Esophagus muscularis mucosa (tissue), 3 donors: ENCODE measurements at regions not wholly inside any gene's neighbourhood (a gene's known extent, or its start where the extent isn't known, plus 50 kb on each side); places are given as distances from the start of the nearest gene placed in this dataset.

Experiments used
- POLR2AphosphoS5 ChIP-seq, 2 donors: sonication (generic); formaldehyde crosslinking; IDR thresholded peaks; one replicate each; pipeline ENCODE4 v1.6.1; 2017; ENCODE audit warnings: antibody characterized with exemption in 2 of 2
- TF ChIP-seq, protein P1 (sequence below), 3 experiments: fragments of 200-600 bp in 2 of 3; fragments of 450-650 bp in 1 of 3; sonication (generic) in 2 of 3; IDR thresholded peaks; one replicate each; pipeline ENCODE4 v1.5.1; 2017 to 2019; ENCODE audit warnings: antibody characterized with exemption in 3 of 3, mild to moderate bottlenecking in 2 of 3, moderate library complexity in 1 of 3

DNA sequence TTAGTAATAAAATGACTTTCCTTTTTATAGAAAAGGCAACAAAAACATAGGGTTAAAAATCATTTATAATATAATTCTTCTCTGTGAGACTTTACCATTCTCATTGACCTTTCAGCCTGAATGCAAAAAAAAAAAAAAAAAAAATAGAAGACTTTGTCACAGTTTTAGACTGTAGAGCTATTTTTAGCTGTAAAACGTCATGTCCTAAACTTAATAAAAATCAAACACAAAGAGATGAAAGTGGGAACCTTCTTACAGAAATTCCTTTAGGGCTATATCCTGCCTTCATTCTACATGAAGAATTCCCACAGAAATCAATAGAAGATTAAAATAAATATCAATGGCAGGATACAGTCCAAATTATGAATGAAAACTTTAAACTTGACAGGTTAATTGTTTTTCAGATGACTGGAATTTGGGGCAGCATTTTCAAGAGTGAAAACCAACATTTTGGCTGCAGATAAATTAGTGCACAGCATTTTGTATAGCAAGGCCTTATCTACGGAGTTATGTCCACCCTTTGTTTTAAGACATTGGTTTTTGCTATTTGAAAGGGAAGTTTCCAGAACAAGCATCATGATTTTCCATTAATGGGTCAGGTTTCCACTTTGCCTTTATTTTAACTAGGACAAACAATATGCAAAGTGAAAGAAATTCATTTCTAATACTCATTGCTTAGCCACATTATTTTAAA lies 219.5 kb downstream of the SPCS3 start:
- TF ChIP-seq, protein P1, sequence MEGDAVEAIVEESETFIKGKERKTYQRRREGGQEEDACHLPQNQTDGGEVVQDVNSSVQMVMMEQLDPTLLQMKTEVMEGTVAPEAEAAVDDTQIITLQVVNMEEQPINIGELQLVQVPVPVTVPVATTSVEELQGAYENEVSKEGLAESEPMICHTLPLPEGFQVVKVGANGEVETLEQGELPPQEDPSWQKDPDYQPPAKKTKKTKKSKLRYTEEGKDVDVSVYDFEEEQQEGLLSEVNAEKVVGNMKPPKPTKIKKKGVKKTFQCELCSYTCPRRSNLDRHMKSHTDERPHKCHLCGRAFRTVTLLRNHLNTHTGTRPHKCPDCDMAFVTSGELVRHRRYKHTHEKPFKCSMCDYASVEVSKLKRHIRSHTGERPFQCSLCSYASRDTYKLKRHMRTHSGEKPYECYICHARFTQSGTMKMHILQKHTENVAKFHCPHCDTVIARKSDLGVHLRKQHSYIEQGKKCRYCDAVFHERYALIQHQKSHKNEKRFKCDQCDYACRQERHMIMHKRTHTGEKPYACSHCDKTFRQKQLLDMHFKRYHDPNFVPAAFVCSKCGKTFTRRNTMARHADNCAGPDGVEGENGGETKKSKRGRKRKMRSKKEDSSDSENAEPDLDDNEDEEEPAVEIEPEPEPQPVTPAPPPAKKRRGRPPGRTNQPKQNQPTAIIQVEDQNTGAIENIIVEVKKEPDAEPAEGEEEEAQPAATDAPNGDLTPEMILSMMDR (IDR thresholded peaks at IDR 0.05): no peak
- TF ChIP-seq POLR2AphosphoS5 (IDR thresholded peaks at IDR 0.05): no peak
